Left ventricle myocardium inferior (tissue), 1 donor: ENCODE measurements at regions not wholly inside any gene's neighbourhood (a gene's known extent, or its start where the extent isn't known, plus 50 kb on each side); places are given as distances from the start of the nearest gene placed in this dataset.

Source experiments
- DNase-seq: peaks from one replicate; pipeline ENCODE4 v3.0.0-alpha.2; 2020
- H3K27ac ChIP-seq: fragments of 200-600 bp; replicated peaks from 2 replicates; pipeline ENCODE4 v1.8.0; 2021
- H3K27me3 ChIP-seq: fragments of 200-600 bp; 2 replicates; pipeline ENCODE4 v1.8.0; 2021; ENCODE audit warnings: low read depth
- H3K36me3 ChIP-seq: fragments of 200-600 bp; 2 replicates; pipeline ENCODE4 v1.8.0; 2021
- H3K4me1 ChIP-seq: fragments of 200-600 bp; 2 replicates; pipeline ENCODE4 v1.8.0; 2021
- H3K4me3 ChIP-seq: fragments of 200-600 bp; 2 replicates; pipeline ENCODE4 v1.8.0; 2021; ENCODE audit warnings: mild to moderate bottlenecking, moderate library complexity
- H3K9me3 ChIP-seq: fragments of 200-600 bp; replicated peaks from 2 replicates; pipeline ENCODE4 v1.8.0; 2021
- CTCF ChIP-seq: fragments of 200-600 bp; IDR thresholded peaks from 2 replicates; pipeline ENCODE4 v1.8.0; 2021; ENCODE audit warnings: antibody characterized with exemption, mild to moderate bottlenecking, borderline replicate concordance
- intact Hi-C: fragments of 100-400 bp; cut with micrococcal nuclease; formaldehyde crosslinking; loops from one replicate; pipeline ENCODE4 v1.11.0; 2022
- donor health status: DM: no; HTN: yes; CAD: no; lungs with severe emphysema.

- H3K4me1 ChIP-seq = no peaks in the 10 kb centered on the region
- no peak overlapping the region for H3K4me3 ChIP-seq
- DNase-seq = no peak
- H3K36me3 ChIP-seq = no peaks in the 10 kb centered on the region
- H3K27me3 ChIP-seq = peaks cover 96% of the 10 kb centered on the region
- no peaks in the 10 kb centered on the region for H3K9me3 ChIP-seq
- no peak overlapping the region for H3K27ac ChIP-seq
- intact Hi-C loops = no loop called here
- TF ChIP-seq CTCF = peak; percentile 19
Measured at GRCh38 chr2:222052934-222053367, 245.8 kb downstream of the PAX3 start.

GRCh38 chr2:222050981-222051380 lies 247.8 kb downstream of the PAX3 start:
- no peak overlapping the region for H3K4me3 ChIP-seq
- H3K4me1 ChIP-seq = no peaks in the 10 kb centered on the region
- no peak overlapping the region for H3K27ac ChIP-seq
- H3K9me3 ChIP-seq = no peaks in the 10 kb centered on the region
- intact Hi-C loops = no loop called here
- TF ChIP-seq CTCF = no peak
- no peaks in the 10 kb centered on the region for H3K36me3 ChIP-seq
- peaks cover 99% of the 10 kb centered on the region for H3K27me3 ChIP-seq
- DNase-seq = no peak

GRCh38 chr2:222049946-222050345 lies 248.9 kb downstream of the PAX3 start:
- H3K4me1 ChIP-seq = no peaks in the 10 kb centered on the region
- intact Hi-C loops = no loop called here
- H3K36me3 ChIP-seq = no peaks in the 10 kb centered on the region
- no peaks in the 10 kb centered on the region for H3K9me3 ChIP-seq
- DNase-seq = no peak
- no peak for TF ChIP-seq CTCF
- peaks cover 97% of the 10 kb centered on the region for H3K27me3 ChIP-seq
- no peak overlapping the region for H3K27ac ChIP-seq
- no peak overlapping the region for H3K4me3 ChIP-seq

- H3K27me3 ChIP-seq = peaks cover 55% of the 10 kb centered on the region
- H3K4me3 ChIP-seq = no peak overlapping the region
- intact Hi-C loops = no loop called here
- no peaks in the 10 kb centered on the region for H3K9me3 ChIP-seq
- H3K36me3 ChIP-seq = no peaks in the 10 kb centered on the region
- TF ChIP-seq CTCF = no peak
- no peaks in the 10 kb centered on the region for H3K4me1 ChIP-seq
- no peak for DNase-seq
- H3K27ac ChIP-seq = no peak overlapping the region
Measured at GRCh38 chr2:222043897-222044296, 254.9 kb downstream of the PAX3 start.

GRCh38 chr2:222042666-222043065 lies 256.1 kb downstream of the PAX3 start:
- H3K4me1 ChIP-seq = no peaks in the 10 kb centered on the region
- no peak for TF ChIP-seq CTCF
- no peak overlapping the region for H3K4me3 ChIP-seq
- H3K9me3 ChIP-seq = no peaks in the 10 kb centered on the region
- intact Hi-C loops = no loop called here
- DNase-seq = no peak
- H3K36me3 ChIP-seq = no peaks in the 10 kb centered on the region
- H3K27ac ChIP-seq = no peak overlapping the region
- peaks cover 42% of the 10 kb centered on the region for H3K27me3 ChIP-seq

- H3K27ac ChIP-seq = no peak overlapping the region
- no peaks in the 10 kb centered on the region for H3K9me3 ChIP-seq
- H3K36me3 ChIP-seq = no peaks in the 10 kb centered on the region
- no peak for TF ChIP-seq CTCF
- peaks cover 27% of the 10 kb centered on the region for H3K27me3 ChIP-seq
- no peak overlapping the region for H3K4me3 ChIP-seq
- DNase-seq = no peak
- intact Hi-C loops = no loop called here
- no peaks in the 10 kb centered on the region for H3K4me1 ChIP-seq
Measured at GRCh38 chr2:222040333-222040732, 258.5 kb downstream of the PAX3 start.
